ENCODE measurements at regions not wholly inside any gene's neighbourhood (a gene's known extent, or its start where the extent isn't known, plus 50 kb on each side); places are given as distances from the start of the nearest gene placed in this dataset.

- no peaks in the 10 kb centered on the region for H3K27me3 ChIP-seq (ENCODE audit: control insufficient read depth, insufficient read depth, low read length)
- DNase-seq = no peak
- H3K9ac ChIP-seq (ENCODE audit: low read length in 3 of 3) = no peak overlapping the region
- no peak for FAIRE-seq
- H3K36me3 ChIP-seq (ENCODE audit: control insufficient read depth in 2 of 3, insufficient read depth in 3 of 3, low read length in 3 of 3) = no peaks in the 10 kb centered on the region
- no peaks in the 10 kb centered on the region for H3K4me1 ChIP-seq (ENCODE audit: control insufficient read depth in 2 of 3, insufficient read depth in 2 of 3, low read depth in 1 of 3, low read length in 3 of 3)
- no peak overlapping the region for H3K4me3 ChIP-seq (ENCODE audit: low read length in 3 of 3)
- TF ChIP-seq CTCF (IDR thresholded peaks at IDR 0.05; ENCODE audit: borderline replicate concordance, extremely low read depth, insufficient read depth) = no peak
- intact Hi-C loops (cut with DNase I) = no loop called here
- no peak overlapping the region for H3K27ac ChIP-seq (ENCODE audit: low read depth in 2 of 2, low read length in 2 of 2)
- no peaks in the 10 kb centered on the region for H3K9me3 ChIP-seq (ENCODE audit: control insufficient read depth in 2 of 3, insufficient read depth in 1 of 3, low read length in 3 of 3)
Measured at GRCh38 chr6:122122202-122122601, 277.2 kb upstream of the HSF2 start.

- Histone ChIP-seq H3K27ac (ENCODE audit: low read depth in 2 of 2, low read length in 2 of 2) (no peak overlapping the region), H3K4me3 (ENCODE audit: low read length in 3 of 3) (no peak overlapping the region), H3K9ac (ENCODE audit: low read length in 3 of 3) (no peak overlapping the region), H3K27me3 (ENCODE audit: control insufficient read depth, insufficient read depth, low read length) (no peaks in the 10 kb centered on the region), H3K9me3 (ENCODE audit: control insufficient read depth in 2 of 3, insufficient read depth in 1 of 3, low read length in 3 of 3) (no peaks in the 10 kb centered on the region), H3K36me3 (ENCODE audit: control insufficient read depth in 2 of 3, insufficient read depth in 3 of 3, low read length in 3 of 3) (no peaks in the 10 kb centered on the region), H3K4me1 (ENCODE audit: control insufficient read depth in 2 of 3, insufficient read depth in 2 of 3, low read depth in 1 of 3, low read length in 3 of 3) (no peaks in the 10 kb centered on the region)
- intact Hi-C loops (cut with DNase I) = no loop called here
- FAIRE-seq = no peak
- no peak for DNase-seq
- TF ChIP-seq CTCF (IDR thresholded peaks at IDR 0.05; ENCODE audit: borderline replicate concordance, extremely low read depth, insufficient read depth) = no peak
Measured at GRCh38 chr6:122122686-122123085, 276.8 kb upstream of the HSF2 start.

GRCh38 chr6:122124908-122125307, 274.5 kb upstream of the HSF2 start:
- no peaks in the 10 kb centered on the region for H3K9me3 ChIP-seq (ENCODE audit: control insufficient read depth in 2 of 3, insufficient read depth in 1 of 3, low read length in 3 of 3)
- no peaks in the 10 kb centered on the region for H3K4me1 ChIP-seq (ENCODE audit: control insufficient read depth in 2 of 3, insufficient read depth in 2 of 3, low read depth in 1 of 3, low read length in 3 of 3)
- intact Hi-C loops (cut with DNase I) = no loop called here
- DNase-seq (no peak), FAIRE-seq (no peak)
- H3K9ac ChIP-seq (ENCODE audit: low read length in 3 of 3) = no peak overlapping the region
- H3K27ac ChIP-seq (ENCODE audit: low read depth in 2 of 2, low read length in 2 of 2) = no peak overlapping the region
- no peak for TF ChIP-seq CTCF (IDR thresholded peaks at IDR 0.05; ENCODE audit: borderline replicate concordance, extremely low read depth, insufficient read depth)
- no peak overlapping the region for H3K4me3 ChIP-seq (ENCODE audit: low read length in 3 of 3)
- no peaks in the 10 kb centered on the region for H3K27me3 ChIP-seq (ENCODE audit: control insufficient read depth, insufficient read depth, low read length)
- H3K36me3 ChIP-seq (ENCODE audit: control insufficient read depth in 2 of 3, insufficient read depth in 3 of 3, low read length in 3 of 3) = no peaks in the 10 kb centered on the region

GRCh38 chr6:122126894-122127293, 272.6 kb upstream of the HSF2 start:
- Histone ChIP-seq H3K36me3 (ENCODE audit: control insufficient read depth in 2 of 3, insufficient read depth in 3 of 3, low read length in 3 of 3) (no peaks in the 10 kb centered on the region), H3K9me3 (ENCODE audit: control insufficient read depth in 2 of 3, insufficient read depth in 1 of 3, low read length in 3 of 3) (no peaks in the 10 kb centered on the region), H3K4me1 (ENCODE audit: control insufficient read depth in 2 of 3, insufficient read depth in 2 of 3, low read depth in 1 of 3, low read length in 3 of 3) (no peaks in the 10 kb centered on the region), H3K4me3 (ENCODE audit: low read length in 3 of 3) (no peak overlapping the region), H3K27ac (ENCODE audit: low read depth in 2 of 2, low read length in 2 of 2) (no peak overlapping the region), H3K9ac (ENCODE audit: low read length in 3 of 3) (no peak overlapping the region), H3K27me3 (ENCODE audit: control insufficient read depth, insufficient read depth, low read length) (no peaks in the 10 kb centered on the region)
- no peak for DNase-seq
- intact Hi-C loops (cut with DNase I) = no loop called here
- TF ChIP-seq CTCF (IDR thresholded peaks at IDR 0.05; ENCODE audit: borderline replicate concordance, extremely low read depth, insufficient read depth) = no peak
- no peak for FAIRE-seq
